ENCODE measurements at regions not wholly inside any gene's neighbourhood (a gene's known extent, or its start where the extent isn't known, plus 50 kb on each side); places are given as distances from the start of the nearest gene placed in this dataset.

DNA sequence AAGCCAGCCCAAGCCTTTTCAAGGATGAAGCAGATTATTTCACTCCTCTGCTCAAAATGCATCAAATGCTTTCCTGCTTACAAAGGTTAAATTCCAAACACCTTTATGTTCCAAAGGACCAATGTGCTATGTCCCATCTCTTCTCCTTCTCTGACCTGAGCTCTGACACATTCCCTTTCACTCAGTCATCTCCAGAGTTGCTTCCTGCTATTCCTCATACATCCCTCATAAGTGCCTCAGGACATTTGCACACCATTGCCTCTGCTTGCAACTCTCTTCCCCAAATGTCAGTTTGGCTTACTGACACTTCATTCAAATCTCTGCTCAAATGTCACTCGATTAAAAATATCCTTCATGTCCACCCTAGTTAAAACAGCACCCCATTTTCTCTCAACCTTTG lies 53.3 kb upstream of the BMAL1 start (continued):
- TF ChIP-seq, protein P1, sequence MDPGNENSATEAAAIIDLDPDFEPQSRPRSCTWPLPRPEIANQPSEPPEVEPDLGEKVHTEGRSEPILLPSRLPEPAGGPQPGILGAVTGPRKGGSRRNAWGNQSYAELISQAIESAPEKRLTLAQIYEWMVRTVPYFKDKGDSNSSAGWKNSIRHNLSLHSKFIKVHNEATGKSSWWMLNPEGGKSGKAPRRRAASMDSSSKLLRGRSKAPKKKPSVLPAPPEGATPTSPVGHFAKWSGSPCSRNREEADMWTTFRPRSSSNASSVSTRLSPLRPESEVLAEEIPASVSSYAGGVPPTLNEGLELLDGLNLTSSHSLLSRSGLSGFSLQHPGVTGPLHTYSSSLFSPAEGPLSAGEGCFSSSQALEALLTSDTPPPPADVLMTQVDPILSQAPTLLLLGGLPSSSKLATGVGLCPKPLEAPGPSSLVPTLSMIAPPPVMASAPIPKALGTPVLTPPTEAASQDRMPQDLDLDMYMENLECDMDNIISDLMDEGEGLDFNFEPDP (CRISPR knock-in tag; IDR thresholded peaks at IDR 0.05), result no peak
- TF ChIP-seq, protein P2, sequence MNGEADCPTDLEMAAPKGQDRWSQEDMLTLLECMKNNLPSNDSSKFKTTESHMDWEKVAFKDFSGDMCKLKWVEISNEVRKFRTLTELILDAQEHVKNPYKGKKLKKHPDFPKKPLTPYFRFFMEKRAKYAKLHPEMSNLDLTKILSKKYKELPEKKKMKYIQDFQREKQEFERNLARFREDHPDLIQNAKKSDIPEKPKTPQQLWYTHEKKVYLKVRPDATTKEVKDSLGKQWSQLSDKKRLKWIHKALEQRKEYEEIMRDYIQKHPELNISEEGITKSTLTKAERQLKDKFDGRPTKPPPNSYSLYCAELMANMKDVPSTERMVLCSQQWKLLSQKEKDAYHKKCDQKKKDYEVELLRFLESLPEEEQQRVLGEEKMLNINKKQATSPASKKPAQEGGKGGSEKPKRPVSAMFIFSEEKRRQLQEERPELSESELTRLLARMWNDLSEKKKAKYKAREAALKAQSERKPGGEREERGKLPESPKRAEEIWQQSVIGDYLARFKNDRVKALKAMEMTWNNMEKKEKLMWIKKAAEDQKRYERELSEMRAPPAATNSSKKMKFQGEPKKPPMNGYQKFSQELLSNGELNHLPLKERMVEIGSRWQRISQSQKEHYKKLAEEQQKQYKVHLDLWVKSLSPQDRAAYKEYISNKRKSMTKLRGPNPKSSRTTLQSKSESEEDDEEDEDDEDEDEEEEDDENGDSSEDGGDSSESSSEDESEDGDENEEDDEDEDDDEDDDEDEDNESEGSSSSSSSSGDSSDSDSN (IDR thresholded peaks at IDR 0.05; ENCODE audit: borderline replicate concordance in 1 of 2, low read depth in 2 of 2, low read length in 2 of 2), result no peak
- TF ChIP-seq, protein P3, sequence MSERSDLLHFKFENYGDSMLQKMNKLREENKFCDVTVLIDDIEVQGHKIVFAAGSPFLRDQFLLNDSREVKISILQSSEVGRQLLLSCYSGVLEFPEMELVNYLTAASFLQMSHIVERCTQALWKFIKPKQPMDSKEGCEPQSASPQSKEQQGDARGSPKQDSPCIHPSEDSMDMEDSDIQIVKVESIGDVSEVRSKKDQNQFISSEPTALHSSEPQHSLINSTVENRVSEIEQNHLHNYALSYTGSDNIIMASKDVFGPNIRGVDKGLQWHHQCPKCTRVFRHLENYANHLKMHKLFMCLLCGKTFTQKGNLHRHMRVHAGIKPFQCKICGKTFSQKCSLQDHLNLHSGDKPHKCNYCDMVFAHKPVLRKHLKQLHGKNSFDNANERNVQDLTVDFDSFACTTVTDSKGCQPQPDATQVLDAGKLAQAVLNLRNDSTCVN (CRISPR knock-in tag; IDR thresholded peaks at IDR 0.05), result no peak
- TF ChIP-seq NR2C1 (IDR thresholded peaks at IDR 0.05) (no peak), NR2C1 (tag; IDR thresholded peaks at IDR 0.05) (no peak)
- TF ChIP-seq, protein P4, sequence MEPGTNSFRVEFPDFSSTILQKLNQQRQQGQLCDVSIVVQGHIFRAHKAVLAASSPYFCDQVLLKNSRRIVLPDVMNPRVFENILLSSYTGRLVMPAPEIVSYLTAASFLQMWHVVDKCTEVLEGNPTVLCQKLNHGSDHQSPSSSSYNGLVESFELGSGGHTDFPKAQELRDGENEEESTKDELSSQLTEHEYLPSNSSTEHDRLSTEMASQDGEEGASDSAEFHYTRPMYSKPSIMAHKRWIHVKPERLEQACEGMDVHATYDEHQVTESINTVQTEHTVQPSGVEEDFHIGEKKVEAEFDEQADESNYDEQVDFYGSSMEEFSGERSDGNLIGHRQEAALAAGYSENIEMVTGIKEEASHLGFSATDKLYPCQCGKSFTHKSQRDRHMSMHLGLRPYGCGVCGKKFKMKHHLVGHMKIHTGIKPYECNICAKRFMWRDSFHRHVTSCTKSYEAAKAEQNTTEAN (CRISPR knock-in tag; IDR thresholded peaks at IDR 0.05), result no peak
- TF ChIP-seq, protein P5, sequence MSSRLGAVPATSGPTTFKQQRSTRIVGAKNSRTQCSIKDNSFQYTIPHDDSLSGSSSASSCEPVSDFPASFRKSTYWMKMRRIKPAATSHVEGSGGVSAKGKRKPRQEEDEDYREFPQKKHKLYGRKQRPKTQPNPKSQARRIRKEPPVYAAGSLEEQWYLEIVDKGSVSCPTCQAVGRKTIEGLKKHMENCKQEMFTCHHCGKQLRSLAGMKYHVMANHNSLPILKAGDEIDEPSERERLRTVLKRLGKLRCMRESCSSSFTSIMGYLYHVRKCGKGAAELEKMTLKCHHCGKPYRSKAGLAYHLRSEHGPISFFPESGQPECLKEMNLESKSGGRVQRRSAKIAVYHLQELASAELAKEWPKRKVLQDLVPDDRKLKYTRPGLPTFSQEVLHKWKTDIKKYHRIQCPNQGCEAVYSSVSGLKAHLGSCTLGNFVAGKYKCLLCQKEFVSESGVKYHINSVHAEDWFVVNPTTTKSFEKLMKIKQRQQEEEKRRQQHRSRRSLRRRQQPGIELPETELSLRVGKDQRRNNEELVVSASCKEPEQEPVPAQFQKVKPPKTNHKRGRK (tag; IDR thresholded peaks at IDR 0.05), result no peak
- TF ChIP-seq, protein P6, sequence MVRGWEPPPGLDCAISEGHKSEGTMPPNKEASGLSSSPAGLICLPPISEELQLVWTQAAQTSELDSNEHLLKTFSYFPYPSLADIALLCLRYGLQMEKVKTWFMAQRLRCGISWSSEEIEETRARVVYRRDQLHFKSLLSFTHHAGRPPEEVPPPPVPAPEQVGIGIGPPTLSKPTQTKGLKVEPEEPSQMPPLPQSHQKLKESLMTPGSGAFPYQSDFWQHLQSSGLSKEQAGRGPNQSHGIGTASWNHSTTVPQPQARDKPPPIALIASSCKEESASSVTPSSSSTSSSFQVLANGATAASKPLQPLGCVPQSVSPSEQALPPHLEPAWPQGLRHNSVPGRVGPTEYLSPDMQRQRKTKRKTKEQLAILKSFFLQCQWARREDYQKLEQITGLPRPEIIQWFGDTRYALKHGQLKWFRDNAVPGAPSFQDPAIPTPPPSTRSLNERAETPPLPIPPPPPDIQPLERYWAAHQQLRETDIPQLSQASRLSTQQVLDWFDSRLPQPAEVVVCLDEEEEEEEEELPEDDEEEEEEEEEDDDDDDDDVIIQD (CRISPR knock-in tag; IDR thresholded peaks at IDR 0.05), result no peak
